Stimulated activated CD8-positive, alpha-beta memory T cell treated with anti-CD3 and anti-CD28 coated beads, Interleukin-7, amount 100 ng/mL, for 48 hours (primary cell): ENCODE measurements at regions not wholly inside any gene's neighbourhood (a gene's known extent, or its start where the extent isn't known, plus 50 kb on each side); places are given as distances from the start of the nearest gene placed in this dataset.
"Not testable (repeated sequence)": the region's sequence is repeated elsewhere in the genome, so short reads cannot be mapped to it uniquely, and the experiment has no call there.

Experiments used
- DNase-seq, 2 donors: peaks; one replicate each; pipeline ENCODE4 v3.0.0-alpha.2; 2020; ENCODE audit warnings: low read depth in 1 of 2; ENCODE audit errors: extremely low read depth in 1 of 2

GRCh38 chr9:93748827-93749226 lies 172.4 kb downstream of the PHF2 start:
- DNase-seq, result not testable (repeated sequence)

DNA sequence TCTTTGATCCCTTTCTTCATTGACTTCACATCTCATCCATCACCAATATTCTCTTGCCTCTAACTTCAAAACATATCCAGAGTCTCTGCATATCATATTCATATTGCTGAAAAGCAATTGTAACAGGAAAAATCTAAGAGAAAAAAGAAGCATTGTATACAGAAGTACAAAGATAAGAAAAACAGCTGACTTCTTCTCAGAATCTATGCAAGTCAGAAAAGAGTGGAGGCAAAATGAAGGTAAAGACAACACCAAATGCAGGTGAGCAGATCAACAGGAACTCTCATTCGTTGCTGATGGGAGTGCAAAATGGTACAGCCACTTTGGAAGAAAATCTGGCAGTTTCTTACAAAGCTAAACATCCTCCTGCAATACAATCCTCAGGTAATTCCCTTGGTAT lies 155.6 kb downstream of the PHF2 start:
- DNase-seq, result no peak

DNA sequence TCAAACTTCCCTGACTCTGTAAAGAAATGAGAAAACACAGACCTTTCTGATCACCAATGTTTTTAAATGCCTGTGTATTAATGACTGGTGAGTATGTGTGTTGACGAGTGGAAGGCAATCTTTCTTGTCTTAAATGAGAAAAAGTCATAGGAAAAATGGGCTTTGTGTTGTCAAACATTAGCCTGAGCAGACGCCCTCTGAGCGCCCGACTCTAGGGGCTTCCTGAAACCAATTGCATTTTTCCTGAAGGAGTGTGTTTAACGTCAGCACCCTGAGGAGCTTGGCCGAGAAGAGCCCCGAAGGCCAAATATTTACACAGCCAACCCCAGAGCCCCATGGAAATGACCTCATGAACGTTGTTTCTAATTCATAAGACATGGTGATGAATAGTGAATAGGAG lies 154.3 kb downstream of the PHF2 start:
- no peak for DNase-seq

GRCh38 chr9:93730217-93730616 lies 153.8 kb downstream of the PHF2 start:
- DNase-seq, result no peak
